GM13976 (cell line): ENCODE measurements at regions not wholly inside any gene's neighbourhood (a gene's known extent, or its start where the extent isn't known, plus 50 kb on each side); places are given as distances from the start of the nearest gene placed in this dataset.

Source experiments
- DNase-seq: peaks from one replicate; pipeline ENCODE4 v3.0.0; 2012; ENCODE audit warnings: low spot score
- CTCF ChIP-seq: IDR thresholded peaks from 2 replicates; pipeline ENCODE4 v1.5.1; 2012; ENCODE audit warnings: borderline replicate concordance, mild to moderate bottlenecking; ENCODE audit not compliant: insufficient read depth; ENCODE audit errors: extremely low read depth, missing control alignments, control extremely low read depth
- in situ Hi-C: fragments of 300-500 bp; cut with MboI; formaldehyde crosslinking; loops from one replicate; pipeline ENCODE4 v1.12.0; 2022; ENCODE audit warnings: low sequenced_read_pairs, mixed read lengths, inconsistent platforms; ENCODE audit not compliant: unreplicated experiment

DNA sequence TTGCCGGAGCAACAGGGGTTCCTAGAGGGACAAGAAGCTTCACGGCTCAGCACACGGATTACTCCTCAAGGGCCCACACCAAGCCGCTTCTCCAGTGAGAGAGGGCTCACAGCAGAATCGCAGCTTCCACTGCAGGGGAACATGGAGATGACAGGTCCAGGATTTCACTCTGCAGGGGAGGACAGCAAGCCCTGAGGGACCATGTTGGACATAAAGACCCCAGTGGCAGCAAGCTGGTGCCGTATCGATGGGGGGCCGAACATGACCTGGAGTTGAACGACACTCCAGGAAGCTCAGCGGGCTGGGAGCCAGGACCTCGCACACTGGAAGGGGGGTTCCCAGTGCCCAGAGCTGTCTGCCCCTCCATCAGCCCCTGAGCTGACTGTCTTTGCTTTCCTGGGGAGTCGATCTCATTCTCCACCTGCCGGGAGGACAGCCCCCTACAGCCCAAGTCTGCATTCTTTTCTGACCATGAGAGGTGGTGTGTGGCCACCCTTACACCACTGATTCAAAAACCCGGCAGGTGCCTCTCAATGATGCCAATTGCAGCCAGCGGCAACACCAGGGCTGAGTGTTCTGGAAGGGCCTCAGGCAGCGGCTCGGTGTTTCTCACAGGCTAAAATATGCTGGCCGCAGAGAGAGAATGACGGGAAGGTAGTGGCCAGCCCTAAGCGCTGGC, 194.5 kb upstream of the CDH4 start:
- in situ Hi-C loops = no loop called here
- DNase-seq = no peak
- no peak for TF ChIP-seq CTCF

GRCh38 chr20:61061981-61062380, 190.1 kb upstream of the CDH4 start:
- TF ChIP-seq CTCF = no peak
- in situ Hi-C loops = no loop called here
- DNase-seq = no peak

GRCh38 chr20:61065853-61066252, 186.2 kb upstream of the CDH4 start:
- TF ChIP-seq CTCF = no peak
- DNase-seq = no peak
- in situ Hi-C loops = no loop called here

DNA sequence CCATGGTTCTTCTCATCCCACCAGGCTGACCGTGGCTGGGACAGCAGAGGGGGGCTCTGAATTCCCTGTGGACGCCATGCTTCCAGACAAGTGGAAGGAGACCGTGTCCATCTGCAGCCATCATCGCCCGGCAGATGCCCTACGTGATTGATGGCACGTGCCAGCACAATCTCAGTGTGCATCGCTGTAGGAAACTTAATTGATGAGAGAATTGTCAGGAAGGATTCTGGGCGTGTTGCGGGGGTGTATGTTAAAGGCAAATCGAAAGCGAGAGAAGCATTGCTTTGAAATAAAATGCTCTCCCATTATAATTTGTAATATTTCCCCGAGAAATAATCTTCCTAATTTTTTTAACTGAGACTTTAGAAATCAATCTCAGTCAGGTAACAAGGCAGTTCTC, 185.5 kb upstream of the CDH4 start:
- TF ChIP-seq CTCF = no peak
- no peak for DNase-seq
- in situ Hi-C loops = no loop called here

GRCh38 chr20:61067221-61067620, 184.8 kb upstream of the CDH4 start:
- no peak for DNase-seq
- in situ Hi-C loops = no loop called here
- no peak for TF ChIP-seq CTCF

GRCh38 chr20:61072398-61072797, 179.7 kb upstream of the CDH4 start:
- no peak for DNase-seq
- TF ChIP-seq CTCF = no peak
- in situ Hi-C loops = no loop called here
